ENCODE measurements at regions not wholly inside any gene's neighbourhood (a gene's known extent, or its start where the extent isn't known, plus 50 kb on each side); places are given as distances from the start of the nearest gene placed in this dataset.
A peak's percentile ranks its signal among the peaks of the same experiment; 100 is the strongest.
"Not testable (repeated sequence)": the region's sequence is repeated elsewhere in the genome, so short reads cannot be mapped to it uniquely, and the experiment has no call there.

DNA sequence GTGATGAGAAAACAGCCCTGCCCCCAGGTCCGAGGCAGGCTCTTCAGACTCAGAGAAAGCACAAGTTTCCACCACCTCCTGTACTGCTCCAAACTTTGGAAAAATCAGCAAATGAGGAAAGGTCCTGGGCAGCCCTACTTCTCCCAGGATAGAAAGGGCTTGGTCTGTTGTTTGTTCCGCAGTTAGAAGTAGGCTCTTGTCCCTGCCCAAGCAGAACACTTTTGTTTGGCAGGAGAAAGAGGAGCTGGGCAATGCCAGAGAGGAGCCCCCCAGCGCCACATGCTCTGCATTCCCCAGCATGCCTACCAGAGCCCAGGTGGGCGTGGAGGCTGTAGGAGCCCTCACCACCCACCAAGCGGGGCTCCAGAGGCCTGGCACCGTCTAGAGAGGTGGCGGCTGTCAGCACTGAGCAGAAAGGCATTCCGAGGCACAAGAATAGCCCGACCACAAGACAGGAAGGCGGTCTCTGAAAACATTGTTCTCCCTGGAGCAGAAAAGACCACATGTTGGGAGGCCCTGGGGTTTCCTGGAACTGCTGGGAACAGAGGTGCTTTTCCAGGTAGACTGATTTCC is 90.3 kb upstream of the CD82 start:
- Histone ChIP-seq H2AFZ (ENCODE audit: control insufficient read depth, low read length) (no peak overlapping the region), H3K4me2 (ENCODE audit: control insufficient read depth, extremely low read depth, insufficient read depth, low read depth, low read length) (no peak overlapping the region), H3K9ac (ENCODE audit: control insufficient read depth, extremely low read depth, insufficient read depth, low read length) (no peak overlapping the region), H3K4me3 (ENCODE audit: control insufficient read depth in 2 of 3, extremely low read depth in 1 of 3, insufficient read depth in 2 of 3, low read depth in 1 of 3, low read length in 3 of 3) (no peak overlapping the region), H3K36me3 (ENCODE audit: control insufficient read depth in 2 of 2, extremely low read depth in 1 of 2, insufficient read depth in 2 of 2, low read length in 2 of 2) (no peaks in the 10 kb centered on the region), H3K4me1 (ENCODE audit: control insufficient read depth, extremely low read depth, insufficient read depth, low read length) (no peaks in the 10 kb centered on the region), H4K20me1 (ENCODE audit: control insufficient read depth, extremely low read depth, insufficient read depth, low read length) (no peaks in the 10 kb centered on the region), H3K27ac (ENCODE audit: control insufficient read depth, insufficient read depth, low read length) (no peak overlapping the region), H3K27me3 (ENCODE audit: control insufficient read depth, extremely low read depth, insufficient read depth, low read length) (peaks cover 22% of the 10 kb centered on the region), H3K9me3 (ENCODE audit: control insufficient read depth, low read depth, low read length) (no peaks in the 10 kb centered on the region), H3K79me2 (ENCODE audit: control insufficient read depth, insufficient read depth, low read length) (no peaks in the 10 kb centered on the region), H3K9me1 (ENCODE audit: control insufficient read depth, extremely low read depth, insufficient read depth, low read length) (no peaks in the 10 kb centered on the region)
- DNase-seq (ENCODE audit: low read depth, low spot score) (no peak), FAIRE-seq (no peak)
- dilution Hi-C loops (cut with MboI; ENCODE audit: extremely low pct_ligation_motif_present, low sequenced_read_pairs) = no loop called here
- TF ChIP-seq, protein P1, sequence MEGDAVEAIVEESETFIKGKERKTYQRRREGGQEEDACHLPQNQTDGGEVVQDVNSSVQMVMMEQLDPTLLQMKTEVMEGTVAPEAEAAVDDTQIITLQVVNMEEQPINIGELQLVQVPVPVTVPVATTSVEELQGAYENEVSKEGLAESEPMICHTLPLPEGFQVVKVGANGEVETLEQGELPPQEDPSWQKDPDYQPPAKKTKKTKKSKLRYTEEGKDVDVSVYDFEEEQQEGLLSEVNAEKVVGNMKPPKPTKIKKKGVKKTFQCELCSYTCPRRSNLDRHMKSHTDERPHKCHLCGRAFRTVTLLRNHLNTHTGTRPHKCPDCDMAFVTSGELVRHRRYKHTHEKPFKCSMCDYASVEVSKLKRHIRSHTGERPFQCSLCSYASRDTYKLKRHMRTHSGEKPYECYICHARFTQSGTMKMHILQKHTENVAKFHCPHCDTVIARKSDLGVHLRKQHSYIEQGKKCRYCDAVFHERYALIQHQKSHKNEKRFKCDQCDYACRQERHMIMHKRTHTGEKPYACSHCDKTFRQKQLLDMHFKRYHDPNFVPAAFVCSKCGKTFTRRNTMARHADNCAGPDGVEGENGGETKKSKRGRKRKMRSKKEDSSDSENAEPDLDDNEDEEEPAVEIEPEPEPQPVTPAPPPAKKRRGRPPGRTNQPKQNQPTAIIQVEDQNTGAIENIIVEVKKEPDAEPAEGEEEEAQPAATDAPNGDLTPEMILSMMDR (optimal IDR thresholded peaks at IDR 0.05 in 1 of 3, IDR thresholded peaks at IDR 0.05 in 1 of 3, conservative IDR thresholded peaks at IDR 0.05 in 1 of 3; ENCODE audit: extremely low read depth in 1 of 3, insufficient read depth in 2 of 3, low read length in 3 of 3) = no peak
- no peak for TF ChIP-seq EZH2 (IDR thresholded peaks at IDR 0.05; ENCODE audit: low read length)

DNA sequence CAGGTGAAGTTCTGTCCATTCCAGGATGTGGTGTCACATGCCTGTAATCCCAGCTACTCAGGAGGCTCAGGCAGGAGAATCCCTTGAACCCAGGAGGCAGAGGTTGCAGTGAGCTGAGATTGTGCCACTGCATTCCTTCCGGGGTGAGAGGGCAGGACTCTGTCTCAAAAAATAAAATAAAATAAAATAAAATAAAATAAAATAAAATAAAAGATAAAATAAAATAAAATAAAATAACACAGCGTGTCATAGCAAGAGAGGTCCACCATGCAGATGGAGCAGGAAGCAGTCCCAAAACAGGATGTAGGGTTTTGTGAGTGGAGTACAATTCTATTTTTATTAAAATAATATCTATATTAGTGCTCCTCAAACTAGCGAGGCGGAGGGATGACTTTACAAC is 83.1 kb upstream of the CD82 start:
- H3K9me3 ChIP-seq (ENCODE audit: control insufficient read depth, low read depth, low read length); FAIRE-seq; H3K4me2 ChIP-seq (ENCODE audit: control insufficient read depth, extremely low read depth, insufficient read depth, low read depth, low read length); DNase-seq (ENCODE audit: low read depth, low spot score); H3K27me3 ChIP-seq (ENCODE audit: control insufficient read depth, extremely low read depth, insufficient read depth, low read length); H3K79me2 ChIP-seq (ENCODE audit: control insufficient read depth, insufficient read depth, low read length); dilution Hi-C loops (cut with MboI; ENCODE audit: extremely low pct_ligation_motif_present, low sequenced_read_pairs); H3K9ac ChIP-seq (ENCODE audit: control insufficient read depth, extremely low read depth, insufficient read depth, low read length); H3K4me1 ChIP-seq (ENCODE audit: control insufficient read depth, extremely low read depth, insufficient read depth, low read length); H3K27ac ChIP-seq (ENCODE audit: control insufficient read depth, insufficient read depth, low read length); H4K20me1 ChIP-seq (ENCODE audit: control insufficient read depth, extremely low read depth, insufficient read depth, low read length); H3K4me3 ChIP-seq (ENCODE audit: control insufficient read depth in 2 of 3, extremely low read depth in 1 of 3, insufficient read depth in 2 of 3, low read depth in 1 of 3, low read length in 3 of 3); H2AFZ ChIP-seq (ENCODE audit: control insufficient read depth, low read length); H3K36me3 ChIP-seq (ENCODE audit: control insufficient read depth in 2 of 2, extremely low read depth in 1 of 2, insufficient read depth in 2 of 2, low read length in 2 of 2); H3K9me1 ChIP-seq (ENCODE audit: control insufficient read depth, extremely low read depth, insufficient read depth, low read length): not testable (repeated sequence)

DNA sequence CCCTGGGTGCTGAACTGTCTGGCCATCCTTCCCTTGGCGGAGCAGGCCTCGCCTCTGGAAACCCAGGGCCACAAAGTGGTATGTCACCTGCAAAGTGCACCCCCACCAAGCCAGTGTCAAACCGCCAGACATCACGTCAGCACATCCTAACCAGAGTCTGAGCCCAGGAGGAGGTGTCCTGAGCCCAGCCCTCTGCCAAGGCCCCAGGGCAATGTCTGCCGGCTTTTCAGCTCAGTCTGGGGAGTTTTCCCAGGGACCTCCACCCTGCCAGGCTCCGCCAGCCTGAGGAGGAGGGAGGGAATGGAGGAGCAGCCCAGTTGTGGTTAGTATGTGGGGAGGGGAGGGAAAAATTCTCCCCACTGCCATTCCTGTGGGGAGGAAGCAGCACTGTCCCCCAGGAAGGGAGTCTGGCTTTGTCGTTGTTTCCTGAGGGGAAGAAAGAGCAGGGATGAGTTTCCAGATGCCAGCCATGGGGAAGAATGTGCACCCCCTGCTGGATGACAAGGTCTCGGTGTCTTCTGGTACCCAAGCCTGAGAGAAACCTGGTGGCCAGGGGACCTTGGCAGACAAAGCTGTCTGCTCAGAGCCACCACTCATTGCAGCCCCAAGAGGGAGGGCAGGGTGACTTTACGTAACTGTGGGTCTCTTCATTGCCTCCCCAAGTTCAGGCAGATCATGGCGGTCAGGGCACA is 81.4 kb upstream of the CD82 start:
- Histone ChIP-seq H3K4me1 (ENCODE audit: control insufficient read depth, extremely low read depth, insufficient read depth, low read length) (no peaks in the 10 kb centered on the region), H3K4me2 (ENCODE audit: control insufficient read depth, extremely low read depth, insufficient read depth, low read depth, low read length) (no peak overlapping the region), H3K9ac (ENCODE audit: control insufficient read depth, extremely low read depth, insufficient read depth, low read length) (no peak overlapping the region), H3K27ac (ENCODE audit: control insufficient read depth, insufficient read depth, low read length) (no peak overlapping the region), H3K27me3 (ENCODE audit: control insufficient read depth, extremely low read depth, insufficient read depth, low read length) (peaks cover 4% of the 10 kb centered on the region), H3K9me3 (ENCODE audit: control insufficient read depth, low read depth, low read length) (no peaks in the 10 kb centered on the region), H3K9me1 (ENCODE audit: control insufficient read depth, extremely low read depth, insufficient read depth, low read length) (no peaks in the 10 kb centered on the region), H3K4me3 (ENCODE audit: control insufficient read depth in 2 of 3, extremely low read depth in 1 of 3, insufficient read depth in 2 of 3, low read depth in 1 of 3, low read length in 3 of 3) (no peak overlapping the region), H3K36me3 (ENCODE audit: control insufficient read depth in 2 of 2, extremely low read depth in 1 of 2, insufficient read depth in 2 of 2, low read length in 2 of 2) (no peaks in the 10 kb centered on the region), H3K79me2 (ENCODE audit: control insufficient read depth, insufficient read depth, low read length) (no peaks in the 10 kb centered on the region), H2AFZ (ENCODE audit: control insufficient read depth, low read length) (no peak overlapping the region), H4K20me1 (ENCODE audit: control insufficient read depth, extremely low read depth, insufficient read depth, low read length) (no peaks in the 10 kb centered on the region)
- DNase-seq (ENCODE audit: low read depth, low spot score) (no peak), FAIRE-seq (no peak)
- TF ChIP-seq EZH2 (IDR thresholded peaks at IDR 0.05; ENCODE audit: low read length) = no peak
- TF ChIP-seq, protein P1 (optimal IDR thresholded peaks at IDR 0.05 in 1 of 3, IDR thresholded peaks at IDR 0.05 in 1 of 3, conservative IDR thresholded peaks at IDR 0.05 in 1 of 3; ENCODE audit: extremely low read depth in 1 of 3, insufficient read depth in 2 of 3, low read length in 3 of 3) = peak; percentile 42 to 71 (median 63)
- dilution Hi-C loops (cut with MboI; ENCODE audit: extremely low pct_ligation_motif_present, low sequenced_read_pairs) = no loop called here
